ENCODE measurements at regions not wholly inside any gene's neighbourhood (a gene's known extent, or its start where the extent isn't known, plus 50 kb on each side); places are given as distances from the start of the nearest gene placed in this dataset.

GRCh38 chr1:219826290-219826689 lies 102.1 kb downstream of the SLC30A10 start:
- TF ChIP-seq MXD1 (CRISPR knock-in tag; IDR thresholded peaks at IDR 0.05) = no peak
- TF ChIP-seq CTCF (CRISPR knock-in tag; IDR thresholded peaks at IDR 0.05) = no peak
- TF ChIP-seq ELF4 (CRISPR knock-in tag; IDR thresholded peaks at IDR 0.05; ENCODE audit: borderline replicate concordance) = no peak
- TF ChIP-seq EZH2 (conservative IDR thresholded peaks at IDR 0.05; ENCODE audit: low read depth, low read length) = no peak
- TF ChIP-seq ZNF572 (CRISPR knock-in tag; IDR thresholded peaks at IDR 0.05) = no peak
- no peak for TF ChIP-seq TARDBP (CRISPR knock-in tag; IDR thresholded peaks at IDR 0.05)
- TF ChIP-seq MYC (CRISPR knock-in tag; IDR thresholded peaks at IDR 0.05; ENCODE audit: borderline replicate concordance) = no peak
- no peak for TF ChIP-seq NR2C2 (CRISPR knock-in tag; IDR thresholded peaks at IDR 0.05; ENCODE audit: borderline replicate concordance)
- no peak for TF ChIP-seq FIP1L1 (IDR thresholded peaks at IDR 0.05; ENCODE audit: borderline replicate concordance, insufficient read depth, low read depth, low read length)
- no peak for TF ChIP-seq RFX5 (IDR thresholded peaks at IDR 0.05; ENCODE audit: low read depth, low read length)
- TF ChIP-seq YEATS2 (CRISPR knock-in tag; IDR thresholded peaks at IDR 0.05; ENCODE audit: borderline replicate concordance) = no peak

Measured in HepG2 (cell line).